ENCODE measurements at regions not wholly inside any gene's neighbourhood (a gene's known extent, or its start where the extent isn't known, plus 50 kb on each side); places are given as distances from the start of the nearest gene placed in this dataset.

- no peak for TF ChIP-seq CTCF (IDR thresholded peaks at IDR 0.05)
- H3K27me3 Mint-ChIP-seq (ENCODE audit: low read depth, poor library complexity) = no peaks in the 10 kb centered on the region
- H3K4me1 Mint-ChIP-seq = peaks cover 8% of the 10 kb centered on the region
- DNase-seq = no peak
- no peak overlapping the region for H3K27ac Mint-ChIP-seq
- H3K36me3 Mint-ChIP-seq (ENCODE audit: low read depth) = no peaks in the 10 kb centered on the region
- no peaks in the 10 kb centered on the region for H3K9me3 Mint-ChIP-seq
- no peak overlapping the region for H3K4me3 Mint-ChIP-seq
Measured at GRCh38 chr5:101102506-101102905, 199.4 kb upstream of the ST8SIA4 start.

GRCh38 chr5:101091902-101092301 lies 188.8 kb upstream of the ST8SIA4 start:
- Mint-ChIP-seq H3K4me1 (peaks cover 7% of the 10 kb centered on the region), H3K9me3 (no peaks in the 10 kb centered on the region), H3K4me3 (no peak overlapping the region), H3K27ac (no peak overlapping the region), H3K27me3 (ENCODE audit: low read depth, poor library complexity) (no peaks in the 10 kb centered on the region), H3K36me3 (ENCODE audit: low read depth) (no peaks in the 10 kb centered on the region)
- DNase-seq = no peak
- no peak for TF ChIP-seq CTCF (IDR thresholded peaks at IDR 0.05)

DNA sequence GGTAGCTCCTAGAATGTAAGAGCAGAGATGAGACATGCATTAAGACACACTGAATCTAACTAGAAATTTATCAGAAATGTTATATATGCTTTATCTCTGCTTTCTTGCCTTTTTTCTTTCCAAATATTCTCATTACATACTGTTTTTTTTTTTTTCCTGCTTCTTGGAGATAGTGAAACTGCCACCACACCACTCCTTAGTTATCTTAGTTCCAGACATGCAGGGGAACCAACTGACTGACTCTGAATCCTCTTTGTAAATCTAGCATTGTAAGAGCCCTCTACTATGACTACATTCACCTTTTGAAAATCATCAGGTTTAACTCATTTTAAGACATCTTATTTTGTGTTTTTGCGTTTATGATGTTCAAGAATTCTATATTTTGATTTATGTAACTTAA lies 181.3 kb upstream of the ST8SIA4 start:
- Mint-ChIP-seq H3K4me3 (no peak overlapping the region), H3K27me3 (ENCODE audit: low read depth, poor library complexity) (no peaks in the 10 kb centered on the region)

DNA sequence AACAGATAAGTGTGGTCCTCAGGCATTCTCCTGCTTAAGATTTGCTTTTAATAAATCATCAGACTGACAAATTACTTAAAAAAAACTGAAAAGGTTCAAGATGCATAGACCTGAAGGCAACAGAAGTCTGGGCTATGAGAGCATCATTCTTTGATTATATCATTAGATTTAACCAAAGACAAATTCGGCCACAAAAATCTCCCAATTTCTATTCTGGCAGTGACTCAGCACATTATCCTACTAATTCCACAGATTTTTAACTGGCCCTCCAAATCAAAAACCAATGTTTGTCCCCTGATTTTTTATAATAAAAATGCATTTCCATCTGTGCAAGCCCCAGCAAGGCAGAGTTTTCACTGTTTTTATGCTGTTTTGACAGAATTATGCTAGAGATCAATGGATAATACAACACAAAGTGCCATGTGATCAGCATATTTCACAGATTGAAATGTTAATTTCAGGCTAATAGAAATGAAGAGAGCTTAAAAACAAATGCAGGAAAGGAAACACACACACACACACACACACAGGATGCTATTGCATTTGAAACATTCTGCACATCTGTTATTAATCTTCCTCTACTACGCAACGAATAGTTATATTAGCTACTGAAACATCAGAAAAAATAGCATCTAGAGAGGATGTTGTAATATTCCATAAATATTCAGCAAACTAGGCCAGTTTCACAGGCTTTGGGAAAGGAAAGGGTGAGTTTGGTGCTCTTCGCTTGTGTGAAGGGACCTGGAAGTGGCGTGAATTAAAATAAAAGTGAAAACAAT lies 177.6 kb upstream of the ST8SIA4 start:
- Mint-ChIP-seq H3K27me3 (ENCODE audit: low read depth, poor library complexity) (no peaks in the 10 kb centered on the region), H3K36me3 (ENCODE audit: low read depth) (no peaks in the 10 kb centered on the region)

More for the DNA sequence above, 181.3 kb upstream of the ST8SIA4 start:
- no peak for DNase-seq
- H3K36me3 Mint-ChIP-seq (ENCODE audit: low read depth) = no peaks in the 10 kb centered on the region
- no peaks in the 10 kb centered on the region for H3K9me3 Mint-ChIP-seq
- TF ChIP-seq CTCF (IDR thresholded peaks at IDR 0.05) = no peak
- H3K4me1 Mint-ChIP-seq = no peaks in the 10 kb centered on the region
- H3K27ac Mint-ChIP-seq = peak overlapping the region; percentile 3

DNA sequence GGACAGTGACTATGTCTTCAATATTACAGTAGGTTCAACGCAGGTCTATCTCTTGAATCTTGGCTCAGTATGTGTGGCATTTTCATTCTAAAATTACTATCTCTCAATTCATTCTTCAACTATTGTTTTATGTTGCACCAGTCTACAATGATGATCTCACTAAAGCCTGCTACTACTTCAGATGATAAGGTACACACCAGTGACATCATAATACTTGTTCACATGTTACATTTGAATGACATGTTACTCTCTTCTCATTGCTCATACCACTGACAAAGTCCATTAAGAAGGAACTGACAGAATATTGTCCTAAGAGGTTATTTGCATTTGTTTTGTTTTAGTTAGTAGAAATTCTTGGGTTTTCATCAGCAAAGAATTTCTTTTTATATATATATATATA lies 165.2 kb upstream of the ST8SIA4 start:
- no peak overlapping the region for H3K4me3 Mint-ChIP-seq
- TF ChIP-seq CTCF (IDR thresholded peaks at IDR 0.05) = no peak
- no peaks in the 10 kb centered on the region for H3K4me1 Mint-ChIP-seq
- H3K27ac Mint-ChIP-seq = no peak overlapping the region
- peaks cover 2% of the 10 kb centered on the region for H3K9me3 Mint-ChIP-seq
- H3K27me3 Mint-ChIP-seq (ENCODE audit: low read depth, poor library complexity) = no peaks in the 10 kb centered on the region
- H3K36me3 Mint-ChIP-seq (ENCODE audit: low read depth) = no peaks in the 10 kb centered on the region
- DNase-seq = no peak

More for the DNA sequence above, 177.6 kb upstream of the ST8SIA4 start:
- H3K9me3 Mint-ChIP-seq = no peaks in the 10 kb centered on the region
- no peak for DNase-seq
- no peaks in the 10 kb centered on the region for H3K4me1 Mint-ChIP-seq
- H3K27ac Mint-ChIP-seq = no peak overlapping the region
- no peak for TF ChIP-seq CTCF (IDR thresholded peaks at IDR 0.05)
- no peak overlapping the region for H3K4me3 Mint-ChIP-seq

- no peaks in the 10 kb centered on the region for H3K36me3 Mint-ChIP-seq (ENCODE audit: low read depth)
- no peak overlapping the region for H3K27ac Mint-ChIP-seq
- H3K4me3 Mint-ChIP-seq = no peak overlapping the region
- TF ChIP-seq CTCF (IDR thresholded peaks at IDR 0.05) = no peak
- H3K4me1 Mint-ChIP-seq = no peaks in the 10 kb centered on the region
- peaks cover 11% of the 10 kb centered on the region for H3K9me3 Mint-ChIP-seq
- no peak for DNase-seq
- H3K27me3 Mint-ChIP-seq (ENCODE audit: low read depth, poor library complexity) = no peaks in the 10 kb centered on the region
Measured at GRCh38 chr5:101067429-101067828, 164.3 kb upstream of the ST8SIA4 start.

Data from nephron progenitor cell (in vitro differentiated cells).